Lung (tissue), 11 donors: ENCODE measurements at regions not wholly inside any gene's neighbourhood (a gene's known extent, or its start where the extent isn't known, plus 50 kb on each side); places are given as distances from the start of the nearest gene placed in this dataset.
A peak's percentile ranks its signal among the peaks of the same experiment; 100 is the strongest.

Experiments used
- ATAC-seq: fragments of 200-7000 bp; cut with Tn5 transposase; one replicate; pipeline ENCODE4 v1.9.1; 2020; ENCODE audit warnings: moderate number of reproducible peaks; ENCODE audit not compliant: insufficient read depth, low FRiP score
- DNase-seq, 3 donors: peaks; one replicate each; pipeline ENCODE4 v3.0.0-alpha.2; 2013 to 2017
- H3K27ac ChIP-seq, 2 donors: one replicate each; pipeline ENCODE4 v1.5.1; 2013; ENCODE audit warnings: mild to moderate bottlenecking in 2 of 2, moderate library complexity in 2 of 2, control low read depth in 1 of 2, inconsistent platforms in 1 of 2, low read depth in 1 of 2, low read length in 1 of 2
- H3K27me3 ChIP-seq, 3 donors: one replicate each; pipeline ENCODE4 v1.5.1; 2013; ENCODE audit warnings: low read length in 2 of 3; ENCODE audit not compliant: control insufficient read depth in 3 of 3, insufficient read depth in 3 of 3
- H3K36me3 ChIP-seq, 4 donors: one replicate each; pipeline ENCODE4 v1.5.1; 2013; ENCODE audit warnings: low read length in 4 of 4, mild to moderate bottlenecking in 1 of 4, moderate library complexity in 1 of 4; ENCODE audit not compliant: control insufficient read depth in 4 of 4, insufficient read depth in 4 of 4
- H3K4me1 ChIP-seq, 5 donors: one replicate each; pipeline ENCODE4 v1.5.1; 2013; ENCODE audit warnings: low read length in 5 of 5, mild to moderate bottlenecking in 2 of 5, moderate library complexity in 1 of 5; ENCODE audit not compliant: control insufficient read depth in 5 of 5, insufficient read depth in 5 of 5
- H3K4me3 ChIP-seq: one replicate; pipeline ENCODE4 v1.5.1; 2013; ENCODE audit warnings: mild to moderate bottlenecking, control low read depth, moderate library complexity
- H3K9ac ChIP-seq, 2 donors: one replicate each; pipeline ENCODE4 v1.5.1; 2013; ENCODE audit warnings: low read length in 2 of 2, control low read depth in 1 of 2; ENCODE audit not compliant: insufficient read depth in 1 of 2
- H3K9me3 ChIP-seq, 4 donors: one replicate each; pipeline ENCODE4 v1.5.1; 2013; ENCODE audit warnings: low read length in 3 of 4, mild to moderate bottlenecking in 1 of 4, moderate library complexity in 1 of 4; ENCODE audit not compliant: control insufficient read depth in 4 of 4, insufficient read depth in 3 of 4
- CTCF ChIP-seq: IDR thresholded peaks from 2 replicates; pipeline ENCODE4 v1.5.1; 2012; ENCODE audit warnings: mild to moderate bottlenecking; ENCODE audit errors: control extremely low read depth, extremely low read depth
- WGBS, 2 donors: extraction: QIAGEN DNeasy Blood & Tissue Kit; methylation state at CpG; one replicate each; pipeline ENCODE4 v1.1.7; 2013; 5-methylcytosine and 5-hydroxymethylcytosine counted together
- donor health status: control.
- donor health status: control.
- donor health status: Bipolar disorder and iron deficiency.
- donor health status: healthy.
- donor health status: DM: yes; HTN: yes; CAD: no.

- Histone ChIP-seq H3K9me3 (no peaks in the 10 kb centered on the region), H3K4me1 (peaks cover 0 to 4% (median 0%) of the 10 kb centered on the region in 5 donors), H3K9ac (no peak overlapping the region), H3K36me3 (no peaks in the 10 kb centered on the region), H3K4me3 (no peak overlapping the region), H3K27me3 (no peaks in the 10 kb centered on the region), H3K27ac (no peak overlapping the region)
- 85 to 89% methylated on average over 4 of the region's 4 CpGs for WGBS, 2 donors
- no peak for TF ChIP-seq CTCF
- DNase-seq (no peak), ATAC-seq (no peak)
Observed at GRCh38 chr1:87572008-87572407, 243.3 kb downstream of the LMO4 start.

- 92 to 94% methylated on average over 2 of the region's 2 CpGs for WGBS, 2 donors
Observed at GRCh38 chr1:87572891-87573290, 244.2 kb downstream of the LMO4 start.

DNA sequence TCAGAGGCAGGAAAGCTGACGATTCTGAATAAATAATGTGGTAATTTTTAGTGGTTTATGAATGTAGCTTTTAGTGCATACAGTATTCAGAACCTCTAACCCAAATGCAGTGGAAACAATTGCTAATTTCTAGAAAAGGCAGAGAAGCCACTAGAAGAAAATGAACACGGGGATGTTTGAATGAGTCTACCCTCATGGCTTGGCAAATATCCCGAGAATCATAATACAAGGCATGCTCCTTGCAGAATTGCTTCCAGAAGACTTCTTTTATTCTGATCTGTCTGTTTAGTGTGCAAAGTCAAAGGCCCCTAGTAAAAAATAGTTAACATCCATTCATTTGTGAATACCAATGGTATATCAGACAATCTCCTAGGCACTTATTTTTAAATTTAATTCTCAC lies 246.8 kb downstream of the LMO4 start:
- 72 to 89% methylated on average over 3 of the region's 3 CpGs for WGBS, 2 donors
- ATAC-seq (no peak), DNase-seq (peak in 2 of 3 donors; percentile 36 to 58)
- Histone ChIP-seq H3K27me3 (no peaks in the 10 kb centered on the region), H3K4me1 (no peaks in the 10 kb centered on the region), H3K36me3 (no peaks in the 10 kb centered on the region), H3K27ac (no peak overlapping the region), H3K9ac (no peak overlapping the region), H3K9me3 (no peaks in the 10 kb centered on the region), H3K4me3 (no peak overlapping the region)
- no peak for TF ChIP-seq CTCF

More at GRCh38 chr1:87572891-87573290, 244.2 kb downstream of the LMO4 start:
- no peaks in the 10 kb centered on the region for H3K36me3 ChIP-seq
- no peaks in the 10 kb centered on the region for H3K9me3 ChIP-seq
- H3K27me3 ChIP-seq, result no peaks in the 10 kb centered on the region
- ATAC-seq, result no peak
- no peak for DNase-seq
- no peak overlapping the region for H3K4me3 ChIP-seq
- no peak overlapping the region for H3K9ac ChIP-seq
- TF ChIP-seq CTCF, result no peak
- no peak overlapping the region for H3K27ac ChIP-seq
- peaks cover 0 to 4% (median 0%) of the 10 kb centered on the region in 5 donors for H3K4me1 ChIP-seq

GRCh38 chr1:87578464-87578863 lies 249.8 kb downstream of the LMO4 start:
- 22 to 23% methylated on average over 3 of the region's 3 CpGs for WGBS, 2 donors

More at GRCh38 chr1:87578464-87578863, 249.8 kb downstream of the LMO4 start:
- Histone ChIP-seq H3K4me1 (no peaks in the 10 kb centered on the region), H3K27ac (no peak overlapping the region), H3K4me3 (no peak overlapping the region), H3K9ac (no peak overlapping the region), H3K9me3 (no peaks in the 10 kb centered on the region), H3K36me3 (no peaks in the 10 kb centered on the region), H3K27me3 (no peaks in the 10 kb centered on the region)
- ATAC-seq (no peak), DNase-seq (no peak)
- no peak for TF ChIP-seq CTCF
